ENCODE measurements at regions not wholly inside any gene's neighbourhood (a gene's known extent, or its start where the extent isn't known, plus 50 kb on each side); places are given as distances from the start of the nearest gene placed in this dataset.

DNA sequence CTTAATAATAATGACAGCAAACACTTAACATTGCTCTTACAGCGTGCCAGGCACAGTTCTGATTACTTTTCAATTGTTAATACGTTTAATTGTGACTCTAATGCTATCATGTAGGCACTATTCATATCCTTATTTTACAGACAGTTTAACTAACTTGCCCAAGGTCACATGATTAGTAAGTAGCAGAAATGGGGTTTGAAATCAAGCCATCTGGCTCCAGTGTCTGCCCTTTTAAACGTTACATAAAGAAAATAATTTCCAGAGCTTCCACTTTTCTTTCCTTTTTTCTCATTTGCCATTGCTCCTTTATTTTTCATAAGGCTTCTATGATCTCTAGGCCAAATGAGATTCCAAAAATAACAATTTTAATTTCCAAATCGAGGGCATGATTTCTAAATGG is 50.6 kb upstream of the IKZF2 start:
- no peak for DNase-seq

DNA sequence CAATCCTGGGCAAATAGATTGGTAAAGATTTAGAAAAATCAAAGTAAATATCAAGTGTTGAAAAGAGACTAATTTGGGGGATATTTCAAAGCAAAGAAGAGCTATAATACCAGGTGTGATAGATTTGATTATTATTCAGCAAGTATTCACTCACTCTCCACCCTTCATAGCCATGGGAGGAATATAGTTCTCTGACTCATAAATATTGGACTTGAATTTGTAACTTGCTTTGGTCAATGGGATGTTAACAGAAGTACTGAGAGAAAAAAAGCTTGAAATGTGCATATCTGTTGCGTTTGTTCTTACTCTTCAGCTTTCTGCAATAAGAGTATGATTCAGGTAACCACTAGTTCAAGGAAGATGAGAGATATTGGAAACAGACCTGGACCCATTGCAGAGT is 54.5 kb upstream of the IKZF2 start:
- DNase-seq, result no peak

GRCh38 chr2:213213186-213213585 is 61.8 kb upstream of the IKZF2 start:
- no peak for DNase-seq

DNA sequence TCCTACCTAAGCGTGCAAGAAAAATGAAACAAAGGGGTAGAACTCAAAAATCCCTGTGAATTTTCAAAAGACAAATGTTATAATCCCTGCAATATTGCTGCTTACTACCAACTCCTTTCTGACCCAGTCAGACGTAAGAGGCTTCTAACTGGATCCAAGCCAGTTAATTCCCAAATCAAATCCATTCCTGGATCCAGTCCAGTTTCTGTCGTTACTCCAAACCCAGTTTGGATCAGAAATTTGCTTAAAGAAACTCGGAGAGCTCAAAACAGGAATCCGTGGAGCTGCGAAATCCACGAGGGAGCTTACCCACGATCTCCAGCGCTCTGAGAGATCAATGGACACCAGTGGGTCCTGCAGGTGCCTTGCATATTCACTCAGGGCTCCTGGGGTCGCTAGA is 62.8 kb upstream of the IKZF2 start:
- DNase-seq, result no peak

DNA sequence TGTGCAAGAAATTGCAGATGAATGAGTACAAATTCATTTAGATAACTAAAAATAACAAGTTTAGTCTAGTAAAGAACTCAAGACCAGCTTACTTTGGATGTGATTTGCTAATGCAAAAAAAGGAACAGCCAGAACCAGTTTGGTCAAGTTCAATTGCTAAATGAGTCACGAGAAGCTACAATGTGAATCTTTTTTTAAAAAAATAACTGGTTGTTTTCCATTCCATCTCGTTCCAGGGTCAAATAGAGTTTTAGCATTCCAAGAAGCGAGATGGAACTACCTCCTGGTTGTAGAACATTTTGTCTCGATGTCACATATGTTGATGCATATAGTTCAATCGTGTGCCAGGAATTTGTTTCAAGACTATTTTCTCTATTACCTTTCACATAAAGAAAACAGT is 65.0 kb upstream of the IKZF2 start:
- no peak for DNase-seq

DNA sequence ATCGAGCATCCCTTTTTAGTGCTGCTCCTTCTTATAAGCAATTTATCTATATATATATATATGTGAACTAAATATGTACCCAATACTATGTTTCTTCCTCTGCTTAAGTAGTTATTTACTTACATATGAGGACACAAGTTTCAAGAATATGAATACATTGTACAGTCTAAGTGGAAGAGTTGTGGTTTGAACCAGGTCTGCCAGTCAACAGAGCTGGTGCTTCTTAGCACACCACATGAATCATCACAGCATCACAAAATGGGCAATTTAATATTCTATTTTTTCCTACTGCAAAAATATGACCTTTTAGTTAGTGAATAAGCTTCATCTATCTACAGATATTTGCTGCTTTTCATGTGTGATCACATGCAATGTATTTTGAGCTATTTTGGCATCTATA is 64.4 kb upstream of the SPAG16 start:
- no peak for DNase-seq

DNA sequence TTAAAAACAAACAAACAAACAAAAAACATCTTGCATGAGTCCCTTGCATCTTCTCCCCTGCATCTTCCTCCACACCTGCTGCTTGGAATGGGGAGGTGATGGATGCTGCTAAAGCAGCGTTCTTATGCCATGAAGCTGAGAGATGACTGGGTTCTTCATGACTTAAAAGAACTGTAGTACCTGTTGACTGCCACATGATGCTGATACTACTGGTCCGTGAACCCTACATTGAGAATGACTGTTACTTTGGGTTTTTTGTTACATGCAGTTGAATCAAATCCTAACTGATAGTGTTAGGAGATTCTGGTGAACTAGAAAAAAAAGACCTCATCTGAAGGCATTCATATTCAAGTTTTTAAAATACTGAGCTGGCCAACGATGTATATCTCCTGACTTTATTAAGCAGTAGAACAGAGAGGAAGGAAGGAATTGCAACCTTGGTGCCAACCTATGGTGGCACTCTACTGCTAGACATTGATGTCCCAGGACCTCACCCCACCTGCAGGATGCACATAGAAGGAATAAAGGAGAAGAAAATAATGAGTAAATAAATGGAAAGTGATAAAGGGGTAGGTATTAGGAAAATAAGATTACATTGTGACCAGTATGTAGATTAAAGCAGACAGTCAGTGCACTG is 63.2 kb upstream of the SPAG16 start:
- DNase-seq, result no peak

DNA sequence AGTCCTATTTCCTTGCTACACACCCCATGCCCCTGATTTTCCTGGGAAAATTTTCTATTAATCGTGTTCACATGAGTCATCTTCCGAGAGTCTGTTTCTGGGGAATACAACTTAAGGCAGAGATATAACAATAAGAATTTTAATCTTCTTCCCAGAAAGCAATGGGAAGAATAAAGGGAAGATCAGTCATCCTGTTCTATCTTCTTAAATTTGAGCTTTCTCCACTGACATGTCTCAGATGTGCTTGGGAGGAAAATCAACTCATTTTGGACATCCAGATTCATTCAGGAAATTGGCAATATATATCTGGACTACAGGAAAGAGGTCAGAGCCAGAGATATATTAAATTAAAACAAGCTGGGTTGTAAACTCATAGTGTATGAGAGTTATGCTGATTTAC is 62.3 kb upstream of the SPAG16 start:
- DNase-seq, result no peak

DNA sequence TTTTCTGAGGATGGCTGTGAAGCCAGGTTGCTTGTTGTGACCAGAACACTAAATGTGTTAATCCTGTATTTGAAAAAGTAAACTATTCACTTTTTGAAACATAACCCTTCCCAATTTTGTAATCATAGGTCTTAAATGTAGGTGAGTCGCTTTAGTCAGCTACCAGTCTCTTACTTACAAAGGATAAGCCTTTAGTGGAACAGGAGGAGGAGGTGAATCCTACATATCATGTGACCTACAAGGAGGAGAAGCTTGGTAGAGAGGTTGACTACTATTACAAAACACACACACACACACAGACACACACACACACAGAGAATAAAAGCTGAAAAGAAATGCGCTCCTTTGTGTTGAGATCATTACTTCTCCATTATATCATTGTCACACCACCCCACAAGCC is 59.9 kb upstream of the SPAG16 start:
- no peak for DNase-seq

- DNase-seq, result no peak
Observed at GRCh38 chr2:213225866-213226265, 58.4 kb upstream of the SPAG16 start.

DNA sequence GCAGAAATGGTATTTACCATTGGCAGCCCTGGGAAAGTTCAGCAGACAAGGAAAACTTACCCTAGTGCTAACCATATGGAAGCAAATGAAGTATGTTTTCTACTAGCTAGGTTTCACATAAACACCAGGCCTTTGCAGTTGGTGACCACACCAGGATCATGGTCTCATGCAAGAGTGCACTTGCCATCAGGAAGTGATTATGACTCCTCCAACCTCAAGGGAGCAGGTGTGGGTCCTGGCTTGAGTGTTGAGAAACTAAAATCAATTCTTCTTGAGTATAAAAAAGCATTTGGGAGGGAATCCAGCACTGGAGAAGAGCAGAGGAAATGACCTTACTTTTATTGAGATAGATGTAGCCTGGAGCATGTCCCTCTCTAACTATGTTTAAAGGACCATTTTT is 56.8 kb upstream of the SPAG16 start:
- DNase-seq, result no peak

GRCh38 chr2:213228638-213229037 is 55.6 kb upstream of the SPAG16 start:
- DNase-seq, result no peak

GRCh38 chr2:213229814-213230213 is 54.5 kb upstream of the SPAG16 start:
- peak; percentile 14 for DNase-seq

DNA sequence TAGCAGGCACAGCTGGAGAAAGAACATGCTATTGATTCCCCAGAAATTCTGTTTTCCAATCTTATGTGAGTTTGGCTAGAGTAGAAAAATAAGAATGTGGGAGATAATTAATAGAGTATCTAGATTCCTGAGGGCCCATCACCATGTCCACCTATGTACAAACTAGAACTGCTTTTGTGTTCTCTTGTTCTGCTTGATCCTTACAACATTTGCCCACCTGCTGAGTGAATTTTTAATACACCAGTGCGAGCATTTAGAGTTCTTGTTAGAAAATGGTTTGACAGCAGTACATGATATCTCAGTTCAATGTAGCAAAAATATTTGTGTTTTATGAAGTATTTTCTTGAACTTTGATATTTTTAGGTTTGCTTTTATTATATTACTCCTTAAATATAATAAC is 52.3 kb upstream of the SPAG16 start:
- DNase-seq, result no peak

DNA sequence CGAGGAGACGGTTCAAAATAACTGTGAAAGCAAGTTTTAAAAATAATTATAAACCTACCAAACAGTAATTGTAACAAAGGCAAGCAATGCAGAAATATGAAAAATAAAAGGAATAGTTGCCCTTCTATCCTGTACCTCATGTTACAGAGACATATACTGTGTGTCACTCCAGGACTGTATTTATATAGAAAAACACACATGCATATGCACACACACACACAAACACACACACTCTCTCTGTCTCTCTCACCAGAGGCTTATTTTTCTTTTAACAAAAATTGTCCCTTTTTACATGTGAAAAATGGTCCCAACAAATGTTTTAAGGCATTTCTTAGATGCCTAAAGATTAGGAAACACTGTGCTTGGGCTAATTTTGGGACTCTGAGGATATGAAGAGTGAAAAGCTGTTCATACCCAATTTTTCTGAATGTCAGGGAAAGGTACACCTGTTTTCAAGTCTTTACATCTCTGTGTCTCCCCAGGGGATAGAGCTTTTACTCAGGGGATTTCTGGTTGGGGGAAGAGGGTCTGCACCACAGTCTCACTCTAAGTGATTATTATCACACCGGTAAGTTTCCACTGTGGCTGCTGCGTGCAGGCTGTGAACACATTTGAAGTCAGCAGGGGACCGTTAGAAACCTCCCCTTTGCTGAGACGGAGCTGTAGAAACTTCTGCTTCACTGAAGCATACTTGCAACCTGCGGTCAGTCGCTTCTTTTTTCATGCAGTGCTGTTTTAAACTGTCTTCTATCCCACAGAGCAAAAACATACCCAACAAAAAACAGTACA is 51.4 kb upstream of the SPAG16 start:
- peak; percentile 49 for DNase-seq

- no peak for DNase-seq
Observed at GRCh38 chr2:213233438-213234330, 50.6 kb upstream of the SPAG16 start.

Measured in OCI-M1 (cell line).